HG02678 (cell line): ENCODE measurements at regions not wholly inside any gene's neighbourhood (a gene's known extent, or its start where the extent isn't known, plus 50 kb on each side); places are given as distances from the start of the nearest gene placed in this dataset.

ENCODE experiments used
- ATAC-seq: cut with Tn5 transposase; IDR thresholded peaks from one replicate; pipeline ENCODE4 v1.9.1; 2021; ENCODE audit warnings: mild to moderate bottlenecking, moderate library complexity; ENCODE audit not compliant: unreplicated experiment

- no peak for ATAC-seq
These were observed 562.0 kb downstream of the PLPP3 start for GRCh38 chr1:56017336-56017735.

GRCh38 chr1:56003846-56004245 lies 575.5 kb downstream of the PLPP3 start:
- no peak for ATAC-seq

GRCh38 chr1:56002231-56002630 lies 577.1 kb downstream of the PLPP3 start:
- no peak for ATAC-seq

- ATAC-seq = no peak
These were observed 578.9 kb downstream of the PLPP3 start for GRCh38 chr1:56000424-56000823.

GRCh38 chr1:55997536-55997935 lies 581.8 kb downstream of the PLPP3 start:
- ATAC-seq = no peak

- no peak for ATAC-seq
These were observed 585.6 kb downstream of the PLPP3 start for GRCh38 chr1:55993646-55994318.

- no peak for ATAC-seq
These were observed 589.4 kb downstream of the PLPP3 start for GRCh38 chr1:55990007-55990406.

- no peak for ATAC-seq
These were observed 590.4 kb downstream of the PLPP3 start for GRCh38 chr1:55988963-55989452.

- no peak for ATAC-seq
These were observed 591.7 kb downstream of the PLPP3 start for GRCh38 chr1:55987491-55988249.

- no peak for ATAC-seq
These were observed 593.4 kb downstream of the PLPP3 start for GRCh38 chr1:55986003-55986402.

GRCh38 chr1:55981010-55981650 lies 598.2 kb downstream of the PLPP3 start:
- ATAC-seq = no peak

GRCh38 chr1:55980582-55980981 lies 598.8 kb downstream of the PLPP3 start:
- no peak for ATAC-seq

GRCh38 chr1:55974714-55975441 lies 604.5 kb downstream of the PLPP3 start:
- no peak for ATAC-seq

GRCh38 chr1:55970526-55971110 lies 608.7 kb downstream of the PLPP3 start:
- ATAC-seq = no peak

GRCh38 chr1:55969322-55969721 lies 610.0 kb downstream of the PLPP3 start:
- no peak for ATAC-seq

- ATAC-seq = no peak
These were observed 610.7 kb downstream of the PLPP3 start for GRCh38 chr1:55968661-55969060.

GRCh38 chr1:55965981-55966461 lies 613.3 kb downstream of the PLPP3 start:
- no peak for ATAC-seq

GRCh38 chr1:55962472-55962871 lies 616.9 kb downstream of the PLPP3 start:
- ATAC-seq = no peak

- ATAC-seq = no peak
These were observed 620.2 kb downstream of the PLPP3 start for GRCh38 chr1:55959136-55959548.

GRCh38 chr1:55958498-55958897 lies 620.9 kb downstream of the PLPP3 start:
- ATAC-seq = no peak

GRCh38 chr1:55957276-55957675 lies 622.1 kb downstream of the PLPP3 start:
- ATAC-seq = no peak
